ENCODE measurements at regions not wholly inside any gene's neighbourhood (a gene's known extent, or its start where the extent isn't known, plus 50 kb on each side); places are given as distances from the start of the nearest gene placed in this dataset.

DNA sequence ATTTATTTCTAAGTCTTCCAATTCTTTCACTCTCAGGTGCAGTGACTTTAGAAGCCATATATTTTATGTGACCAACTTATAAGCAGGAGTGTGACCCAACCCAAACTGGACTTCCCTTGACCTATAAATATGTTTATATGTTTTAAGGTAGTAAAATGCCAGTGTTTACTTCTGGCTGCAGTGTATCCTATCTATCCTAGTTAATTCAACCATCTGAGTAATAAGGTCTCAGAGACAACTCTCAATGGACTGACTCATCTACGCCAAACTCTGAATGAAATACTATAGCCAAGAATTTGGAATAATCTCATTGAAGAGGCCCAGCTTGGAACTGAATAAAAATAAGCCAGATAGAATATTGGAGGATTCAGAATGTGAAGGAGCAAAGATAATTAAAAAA is 544.5 kb upstream of the SORCS1 start:
- TF ChIP-seq, protein P1, sequence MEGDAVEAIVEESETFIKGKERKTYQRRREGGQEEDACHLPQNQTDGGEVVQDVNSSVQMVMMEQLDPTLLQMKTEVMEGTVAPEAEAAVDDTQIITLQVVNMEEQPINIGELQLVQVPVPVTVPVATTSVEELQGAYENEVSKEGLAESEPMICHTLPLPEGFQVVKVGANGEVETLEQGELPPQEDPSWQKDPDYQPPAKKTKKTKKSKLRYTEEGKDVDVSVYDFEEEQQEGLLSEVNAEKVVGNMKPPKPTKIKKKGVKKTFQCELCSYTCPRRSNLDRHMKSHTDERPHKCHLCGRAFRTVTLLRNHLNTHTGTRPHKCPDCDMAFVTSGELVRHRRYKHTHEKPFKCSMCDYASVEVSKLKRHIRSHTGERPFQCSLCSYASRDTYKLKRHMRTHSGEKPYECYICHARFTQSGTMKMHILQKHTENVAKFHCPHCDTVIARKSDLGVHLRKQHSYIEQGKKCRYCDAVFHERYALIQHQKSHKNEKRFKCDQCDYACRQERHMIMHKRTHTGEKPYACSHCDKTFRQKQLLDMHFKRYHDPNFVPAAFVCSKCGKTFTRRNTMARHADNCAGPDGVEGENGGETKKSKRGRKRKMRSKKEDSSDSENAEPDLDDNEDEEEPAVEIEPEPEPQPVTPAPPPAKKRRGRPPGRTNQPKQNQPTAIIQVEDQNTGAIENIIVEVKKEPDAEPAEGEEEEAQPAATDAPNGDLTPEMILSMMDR (IDR thresholded peaks at IDR 0.05): no peak
- no peak for TF ChIP-seq EP300 (IDR thresholded peaks at IDR 0.05)
- no peak for TF ChIP-seq POLR2AphosphoS5 (IDR thresholded peaks at IDR 0.05)
